Vagina (tissue), 2 donors: ENCODE measurements at regions not wholly inside any gene's neighbourhood (a gene's known extent, or its start where the extent isn't known, plus 50 kb on each side); places are given as distances from the start of the nearest gene placed in this dataset.

Experiments
- POLR2AphosphoS5 ChIP-seq, 2 donors: sonication (generic); formaldehyde crosslinking; IDR thresholded peaks; one replicate each; pipeline ENCODE4 v1.9.0; 2017; ENCODE audit warnings: antibody characterized with exemption in 2 of 2, mild to moderate bottlenecking in 2 of 2, low read depth in 1 of 2; ENCODE audit not compliant: insufficient read depth in 1 of 2
- TF ChIP-seq, protein P1 (sequence below), 3 experiments: fragments of 450-650 bp in 2 of 3; fragments of 200-600 bp in 1 of 3; sonication (generic) in 1 of 3; IDR thresholded peaks; one replicate each; pipeline ENCODE4 v1.5.1; 2017 to 2019; ENCODE audit warnings: antibody characterized with exemption in 3 of 3, mild to moderate bottlenecking in 2 of 3, moderate library complexity in 2 of 3

DNA sequence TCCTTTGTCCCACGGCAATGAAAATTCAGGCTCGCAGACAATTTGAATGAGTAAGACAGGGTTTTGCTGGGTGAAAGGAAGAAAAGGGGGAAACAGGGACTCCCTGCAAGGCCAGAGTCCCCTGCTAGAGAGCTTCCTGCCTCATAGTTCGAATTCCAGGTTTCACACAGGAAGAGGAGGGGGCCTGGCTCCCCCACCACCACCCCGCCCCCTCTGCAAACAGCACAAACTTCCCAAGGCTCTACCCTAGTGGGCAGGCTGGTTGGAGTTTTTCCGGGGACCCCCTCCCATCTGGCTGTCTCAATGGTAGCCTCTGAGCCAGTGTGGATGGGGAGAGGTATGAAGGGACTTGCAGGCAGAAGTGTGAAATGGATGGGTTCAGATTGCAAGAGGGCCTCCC lies 57.4 kb upstream of the NEBL start:
- TF ChIP-seq, protein P1, sequence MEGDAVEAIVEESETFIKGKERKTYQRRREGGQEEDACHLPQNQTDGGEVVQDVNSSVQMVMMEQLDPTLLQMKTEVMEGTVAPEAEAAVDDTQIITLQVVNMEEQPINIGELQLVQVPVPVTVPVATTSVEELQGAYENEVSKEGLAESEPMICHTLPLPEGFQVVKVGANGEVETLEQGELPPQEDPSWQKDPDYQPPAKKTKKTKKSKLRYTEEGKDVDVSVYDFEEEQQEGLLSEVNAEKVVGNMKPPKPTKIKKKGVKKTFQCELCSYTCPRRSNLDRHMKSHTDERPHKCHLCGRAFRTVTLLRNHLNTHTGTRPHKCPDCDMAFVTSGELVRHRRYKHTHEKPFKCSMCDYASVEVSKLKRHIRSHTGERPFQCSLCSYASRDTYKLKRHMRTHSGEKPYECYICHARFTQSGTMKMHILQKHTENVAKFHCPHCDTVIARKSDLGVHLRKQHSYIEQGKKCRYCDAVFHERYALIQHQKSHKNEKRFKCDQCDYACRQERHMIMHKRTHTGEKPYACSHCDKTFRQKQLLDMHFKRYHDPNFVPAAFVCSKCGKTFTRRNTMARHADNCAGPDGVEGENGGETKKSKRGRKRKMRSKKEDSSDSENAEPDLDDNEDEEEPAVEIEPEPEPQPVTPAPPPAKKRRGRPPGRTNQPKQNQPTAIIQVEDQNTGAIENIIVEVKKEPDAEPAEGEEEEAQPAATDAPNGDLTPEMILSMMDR (IDR thresholded peaks at IDR 0.05), result no peak
- no peak for TF ChIP-seq POLR2AphosphoS5 (IDR thresholded peaks at IDR 0.05; ENCODE audit: insufficient read depth in 1 of 2, low read depth in 1 of 2)
